ENCODE measurements at regions not wholly inside any gene's neighbourhood (a gene's known extent, or its start where the extent isn't known, plus 50 kb on each side); places are given as distances from the start of the nearest gene placed in this dataset.

DNA sequence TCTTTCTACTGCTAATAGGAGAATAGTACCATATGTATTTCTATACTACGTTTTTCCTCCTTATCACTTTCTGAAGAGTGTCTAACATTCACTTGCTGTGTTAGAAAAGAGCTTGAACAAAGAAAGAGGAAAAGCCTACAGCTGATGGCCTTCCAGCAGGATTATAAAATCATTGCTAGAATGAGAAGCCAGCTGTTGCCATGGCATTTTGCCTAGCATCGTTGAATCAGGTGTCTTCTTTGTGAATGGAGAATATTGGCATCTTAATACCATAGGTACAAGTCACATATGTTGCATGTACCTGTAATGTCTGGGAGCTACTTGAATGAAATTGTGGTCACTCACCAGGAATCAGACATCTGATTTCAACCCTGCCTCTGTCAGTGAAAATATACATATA, 1174.9 kb downstream of the PCDH17 start:
- TF ChIP-seq CTCF (IDR thresholded peaks at IDR 0.05) (no peak), CREB1 (CRISPR knock-in tag; IDR thresholded peaks at IDR 0.05) (no peak), SP1 (CRISPR knock-in tag; conservative IDR thresholded peaks at IDR 0.05) (no peak), FOXJ3 (CRISPR knock-in tag; IDR thresholded peaks at IDR 0.05; ENCODE audit: borderline replicate concordance) (no peak), SMAD3 (CRISPR knock-in tag; IDR thresholded peaks at IDR 0.05; ENCODE audit: borderline replicate concordance) (no peak), NR2C2 (CRISPR knock-in tag; IDR thresholded peaks at IDR 0.05) (no peak), FOXP1 (CRISPR knock-in tag; IDR thresholded peaks at IDR 0.05; ENCODE audit: borderline replicate concordance) (no peak), E2F5 (CRISPR knock-in tag; IDR thresholded peaks at IDR 0.05) (no peak), FOXK1 (CRISPR knock-in tag; IDR thresholded peaks at IDR 0.05) (no peak), HMGXB4 (CRISPR knock-in tag; IDR thresholded peaks at IDR 0.05) (no peak), CREM (CRISPR knock-in tag; IDR thresholded peaks at IDR 0.05) (no peak)

Data from WTC11 (cell line).